ENCODE measurements at regions not wholly inside any gene's neighbourhood (a gene's known extent, or its start where the extent isn't known, plus 50 kb on each side); places are given as distances from the start of the nearest gene placed in this dataset.
A peak's percentile ranks its signal among the peaks of the same experiment; 100 is the strongest.

DNA sequence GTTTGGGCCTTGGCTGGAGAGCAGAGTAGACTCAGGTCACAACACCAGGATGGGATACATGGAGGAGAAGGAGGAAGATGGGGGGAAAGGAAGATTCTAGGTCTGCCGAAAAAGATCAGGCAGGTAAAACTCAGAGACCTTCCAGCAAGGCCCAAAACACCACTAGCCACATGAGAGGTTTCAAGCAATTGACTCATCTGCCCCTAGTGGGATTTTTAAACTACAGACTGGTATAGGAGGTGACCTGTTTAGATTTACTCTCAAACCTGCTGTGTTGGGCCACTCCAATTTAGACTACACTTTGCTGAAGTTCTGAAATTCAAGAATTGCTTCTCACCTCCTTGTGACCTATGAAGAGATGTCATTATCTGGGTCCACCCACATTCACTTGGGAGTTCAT lies 236.9 kb upstream of the SASH1 start:
- no peak for DNase-seq (ENCODE audit: low read depth)

DNA sequence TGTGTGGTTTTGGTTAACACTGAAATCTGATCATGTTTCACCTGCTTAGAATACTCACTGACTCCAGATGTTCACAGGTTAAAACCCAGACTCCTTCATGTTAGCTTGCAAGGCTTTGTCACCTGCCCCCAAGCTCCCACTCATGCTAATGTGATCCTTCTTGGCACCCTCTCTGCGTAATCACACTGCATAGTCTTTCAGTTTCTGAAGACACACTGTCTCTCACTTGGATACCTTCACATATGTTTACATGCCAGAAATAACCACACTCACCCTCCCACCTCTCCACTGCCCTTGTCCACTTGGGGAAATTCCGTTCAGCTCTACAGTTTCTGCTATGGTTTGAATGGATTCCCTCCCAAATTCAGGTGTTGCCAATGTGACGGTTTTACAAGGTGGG lies 234.7 kb upstream of the SASH1 start:
- DNase-seq (ENCODE audit: low read depth), result no peak

DNA sequence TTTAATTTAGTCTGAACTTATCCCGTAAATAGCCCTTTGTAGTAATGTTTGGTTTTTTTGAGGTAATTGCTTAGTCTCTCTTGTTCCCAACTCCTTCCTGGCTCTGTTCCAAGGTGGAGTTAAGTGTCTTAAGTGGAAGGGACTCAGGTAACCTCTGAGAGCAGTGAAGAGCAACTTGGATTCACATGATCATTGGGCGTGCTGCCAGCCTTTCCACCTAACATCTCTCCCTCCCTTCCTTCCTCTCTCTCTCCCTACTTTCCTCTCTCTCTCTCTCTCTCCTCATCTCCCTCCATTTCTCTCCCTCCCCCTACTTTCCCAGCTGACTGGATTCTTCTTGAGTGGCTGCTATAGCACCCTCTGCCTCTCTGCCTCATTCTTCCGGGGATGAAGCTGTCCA lies 232.9 kb upstream of the SASH1 start:
- no peak for DNase-seq (ENCODE audit: low read depth)

DNA sequence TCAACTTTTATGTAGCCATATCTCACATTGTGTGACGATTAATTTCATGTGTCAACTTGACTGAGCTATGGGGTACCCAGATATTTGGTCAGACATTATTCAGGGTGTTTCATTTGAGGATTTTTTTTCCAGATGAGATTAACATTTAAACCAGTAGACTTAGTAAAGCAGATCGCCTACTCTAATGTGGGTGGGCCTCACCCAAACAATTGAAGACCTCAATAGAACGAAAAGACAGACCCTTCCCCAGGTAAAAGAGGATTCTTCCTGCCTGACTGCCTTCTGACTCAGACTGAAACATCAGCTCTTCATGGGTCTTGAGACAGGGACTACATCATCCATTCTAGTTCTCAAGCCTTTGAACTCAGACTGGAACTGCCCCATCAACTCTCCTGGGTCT lies 231.7 kb upstream of the SASH1 start:
- no peak for DNase-seq (ENCODE audit: low read depth)

DNA sequence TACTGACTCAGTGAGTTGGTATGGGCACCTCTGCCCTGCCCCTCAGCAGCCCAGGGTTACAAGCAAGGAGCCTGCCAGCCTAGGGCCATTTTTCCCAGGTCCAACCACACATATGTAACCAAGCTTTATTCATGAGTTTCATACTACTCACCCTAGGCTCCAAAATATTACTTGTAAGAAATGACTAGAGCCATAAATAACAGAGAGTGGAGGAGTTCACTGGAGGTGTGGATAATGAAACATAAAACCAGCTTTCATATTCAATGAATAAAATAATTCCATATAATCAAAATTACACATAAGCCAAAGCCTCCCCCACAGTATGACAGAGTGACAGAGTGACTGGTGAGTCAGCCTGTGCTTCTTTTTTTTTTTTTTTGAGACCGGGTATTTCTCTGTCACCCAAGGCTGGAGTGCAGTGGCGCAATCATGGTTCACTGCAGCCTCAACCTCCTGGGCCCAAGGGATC lies 229.8 kb upstream of the SASH1 start:
- no peak for DNase-seq (ENCODE audit: low read depth)

DNA sequence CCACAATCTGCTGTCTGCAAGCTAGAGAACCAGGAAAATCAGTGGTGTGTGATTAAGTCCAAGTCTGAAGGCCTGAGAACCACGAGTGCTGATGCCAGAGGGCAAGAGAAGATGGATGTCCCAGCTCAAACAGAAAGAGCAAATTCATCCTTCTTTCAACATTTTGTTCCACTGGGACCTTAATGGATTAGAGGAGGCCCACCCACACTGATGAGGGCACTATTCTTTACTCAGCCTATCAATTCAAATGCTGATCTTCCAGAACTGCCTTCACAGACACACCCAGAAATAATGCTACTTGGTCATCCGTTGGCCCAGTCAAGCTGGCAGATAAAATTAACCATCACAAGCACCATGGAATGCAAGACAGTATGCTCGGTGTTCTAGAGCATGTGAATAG lies 226.6 kb upstream of the SASH1 start:
- DNase-seq (ENCODE audit: low read depth), result no peak

DNA sequence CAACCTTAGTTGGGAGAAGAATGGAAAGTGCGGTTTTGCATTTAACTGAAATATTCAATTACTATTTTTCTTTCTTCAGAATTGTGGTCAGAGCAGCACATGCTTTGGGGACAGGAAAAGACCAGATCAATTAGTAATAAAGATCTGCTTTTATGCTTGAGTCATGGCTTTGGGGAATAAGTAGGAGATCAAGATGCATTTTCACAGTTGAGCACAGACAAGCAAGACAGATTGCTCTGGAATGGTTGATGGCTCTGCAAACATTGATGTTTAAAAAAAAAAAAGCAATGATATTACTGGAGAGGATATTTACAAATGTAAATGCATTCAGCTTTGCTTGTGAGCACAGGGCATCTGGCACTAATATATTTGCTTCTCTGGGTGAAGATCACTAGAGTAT lies 224.4 kb upstream of the SASH1 start:
- no peak for DNase-seq (ENCODE audit: low read depth)

DNA sequence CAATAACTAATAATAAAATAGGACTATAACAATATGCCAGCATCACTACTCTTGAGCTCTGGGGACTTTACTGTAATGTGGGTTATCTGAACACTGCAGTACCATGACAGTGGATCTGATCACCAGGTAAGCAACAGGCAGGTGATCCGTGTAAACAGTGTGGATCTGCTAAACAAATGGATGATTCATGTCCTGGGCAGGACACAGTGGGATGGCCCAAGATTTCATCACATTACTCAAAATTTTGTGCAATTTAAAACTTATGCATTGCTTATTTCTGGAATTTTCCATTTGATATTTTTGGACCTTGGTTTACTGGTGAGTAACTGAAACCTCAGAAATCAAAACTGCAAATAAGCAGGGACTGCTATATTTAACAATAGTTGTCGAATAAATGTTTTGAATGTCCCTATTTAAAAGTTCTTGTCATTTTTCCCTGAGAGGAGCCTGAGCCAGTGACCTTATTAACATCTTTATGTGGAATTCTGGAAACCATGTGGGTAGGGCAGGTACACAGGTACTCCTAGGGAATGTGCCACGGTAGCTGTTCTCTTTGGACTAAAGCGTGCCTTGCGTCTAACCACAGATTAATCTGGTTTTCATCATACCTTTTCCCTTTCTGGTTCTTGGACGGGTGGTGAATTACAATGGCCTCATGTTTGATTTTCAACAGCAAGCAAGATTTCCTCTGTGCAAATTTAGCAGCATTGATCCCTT lies 214.5 kb upstream of the SASH1 start:
- DNase-seq (ENCODE audit: low read depth), result no peak

DNA sequence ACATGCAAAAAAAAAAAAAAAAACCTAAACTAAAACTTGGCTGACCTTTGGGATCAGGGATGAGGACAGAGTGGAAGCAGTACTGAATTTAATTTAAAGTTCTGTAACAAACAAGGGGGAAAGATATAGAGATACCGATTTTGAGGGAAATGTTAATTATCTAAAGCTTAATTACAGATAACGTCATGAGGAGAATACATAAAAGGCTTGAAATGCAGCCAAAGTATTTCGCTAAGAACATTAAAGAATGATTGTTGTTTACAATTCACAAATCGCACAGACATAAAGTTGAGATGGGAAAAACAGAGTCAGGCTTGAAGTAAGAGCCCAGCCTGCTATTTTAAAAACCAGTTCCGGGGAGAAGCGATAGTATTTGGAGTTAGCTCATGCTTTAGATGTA lies 208.0 kb upstream of the SASH1 start:
- no peak for DNase-seq (ENCODE audit: low read depth)

DNA sequence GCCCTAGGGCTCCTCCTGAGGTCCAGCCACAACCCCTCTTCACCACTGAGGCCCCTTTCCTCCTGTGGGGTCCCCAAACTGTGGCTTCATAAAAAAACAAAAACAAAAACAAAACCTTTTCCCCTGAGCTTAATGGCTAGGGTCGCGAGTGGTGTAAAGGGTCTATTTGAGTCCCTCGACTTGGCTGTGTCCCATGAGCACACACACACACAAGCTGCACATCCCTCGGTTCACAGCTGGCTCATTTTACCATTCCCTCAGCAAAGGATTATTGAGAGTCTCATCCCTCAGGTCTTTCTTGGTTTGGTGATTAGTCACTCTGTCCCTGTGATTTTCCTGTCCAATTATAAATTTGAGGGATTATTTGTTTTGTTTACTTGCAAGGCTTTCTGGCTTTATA lies 206.1 kb upstream of the SASH1 start:
- DNase-seq (ENCODE audit: low read depth), result no peak

DNA sequence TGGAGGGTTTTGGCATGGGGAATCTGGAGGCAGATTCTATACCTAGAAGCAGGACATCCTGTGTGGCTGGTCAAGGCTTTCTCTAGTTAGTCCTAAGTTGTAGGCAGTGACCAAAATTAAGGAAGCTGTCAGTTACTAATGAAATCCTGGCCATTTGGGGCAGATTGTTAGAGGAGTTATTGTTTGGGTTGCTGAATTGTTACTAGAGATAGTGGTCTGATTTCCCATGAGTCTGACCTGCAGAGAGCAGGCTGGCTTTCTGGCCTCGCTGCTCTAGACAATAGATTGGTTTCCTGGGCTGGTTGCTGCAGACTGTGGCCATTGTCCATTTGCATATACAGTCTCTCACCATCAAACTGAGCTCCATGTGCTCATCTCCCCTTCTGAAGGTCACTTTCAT lies 205.0 kb upstream of the SASH1 start:
- no peak for DNase-seq (ENCODE audit: low read depth)

DNA sequence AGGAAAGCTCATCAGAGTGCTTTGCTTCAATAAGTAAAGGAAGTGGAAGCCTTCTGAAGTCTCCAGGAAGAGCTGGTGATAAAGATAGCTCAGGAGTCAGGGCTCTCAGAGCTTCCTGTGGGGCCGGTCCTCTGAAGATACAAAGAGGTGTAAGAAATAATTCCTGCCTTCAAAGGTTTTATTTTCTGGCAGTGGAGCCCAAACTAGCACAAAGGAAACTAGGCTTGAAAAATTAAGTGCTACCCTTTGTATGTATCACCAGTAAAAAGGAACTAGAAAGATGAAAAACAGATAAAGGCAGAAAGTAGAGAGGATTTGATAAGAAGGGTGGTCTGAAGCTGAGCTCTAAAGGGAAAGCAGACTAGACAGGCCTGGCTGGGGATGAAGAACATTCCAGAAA lies 204.1 kb upstream of the SASH1 start:
- no peak for DNase-seq (ENCODE audit: low read depth)

DNA sequence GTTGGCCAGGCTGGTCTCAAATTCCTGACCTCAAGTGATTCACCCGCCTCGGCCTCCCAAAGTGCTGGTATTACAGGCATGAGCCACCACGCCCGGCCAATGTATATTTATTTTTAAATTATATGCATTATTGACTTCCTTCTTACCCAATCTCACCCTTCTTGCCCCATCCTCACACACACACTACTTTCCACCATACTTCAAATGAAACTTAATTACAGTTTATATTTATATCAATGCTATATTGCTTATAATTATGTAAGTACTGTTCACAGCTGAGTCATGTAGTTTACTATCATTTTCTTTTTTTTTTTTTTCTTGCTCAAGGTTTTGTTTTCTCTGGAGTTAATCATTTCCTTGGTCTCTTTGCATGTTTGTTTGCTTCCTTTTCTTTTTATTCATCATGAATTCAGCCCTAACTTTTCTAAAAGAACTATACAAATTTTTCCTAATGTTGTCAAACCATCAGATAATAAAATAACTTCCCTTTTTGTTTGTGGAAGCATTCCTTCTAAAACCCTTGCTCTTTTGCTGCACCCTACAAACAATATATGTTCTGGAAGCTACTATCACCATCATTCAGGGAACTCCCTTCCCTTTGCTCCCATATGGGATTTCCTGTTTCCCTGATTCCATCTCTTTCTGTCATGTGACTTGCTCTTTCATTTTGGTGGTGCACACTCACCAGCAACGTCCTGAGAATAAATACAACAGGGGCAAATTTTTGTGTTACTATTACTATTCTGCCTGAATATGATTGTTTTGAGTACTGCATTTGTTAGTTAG lies 201.7 kb upstream of the SASH1 start:
- DNase-seq (ENCODE audit: low read depth), result no peak

DNA sequence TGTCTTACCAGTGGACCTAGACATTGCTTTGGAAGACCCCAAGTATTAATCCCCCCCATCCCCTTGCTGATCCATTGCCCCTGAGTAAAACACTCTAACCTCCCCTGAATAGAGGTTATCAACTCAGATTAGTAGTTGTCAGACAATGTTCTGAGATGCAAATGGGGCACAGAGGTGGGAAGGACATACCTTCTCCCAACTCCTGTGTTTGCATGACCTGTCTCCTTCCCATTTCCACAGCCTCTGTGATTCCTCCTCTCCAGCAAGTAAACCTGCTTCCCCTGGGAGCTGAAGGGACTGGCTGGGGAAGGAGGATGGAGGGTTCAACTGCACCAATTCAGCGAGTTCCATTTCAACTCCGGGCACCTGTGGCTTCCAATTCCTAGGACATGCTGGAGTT lies 199.8 kb upstream of the SASH1 start:
- DNase-seq (ENCODE audit: low read depth), result no peak

DNA sequence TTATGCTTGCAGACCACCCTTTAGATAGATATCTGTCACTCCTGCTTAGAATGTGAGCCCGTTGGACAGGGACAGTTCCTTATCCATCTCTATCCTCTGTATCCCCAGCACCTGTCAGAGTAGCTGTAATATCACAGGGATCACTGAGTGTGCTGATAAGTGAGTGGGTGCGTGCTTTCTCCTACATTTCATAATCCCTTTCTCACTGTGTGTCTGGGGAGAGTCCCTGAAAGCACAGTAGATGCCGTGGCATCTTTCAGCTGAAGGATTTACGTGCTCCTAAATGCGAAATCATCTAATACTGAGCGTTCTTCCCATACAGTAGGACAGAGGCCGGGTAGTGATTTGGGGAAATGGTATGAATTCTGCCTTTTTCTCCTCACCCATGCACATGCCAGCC lies 198.9 kb upstream of the SASH1 start:
- no peak for DNase-seq (ENCODE audit: low read depth)

DNA sequence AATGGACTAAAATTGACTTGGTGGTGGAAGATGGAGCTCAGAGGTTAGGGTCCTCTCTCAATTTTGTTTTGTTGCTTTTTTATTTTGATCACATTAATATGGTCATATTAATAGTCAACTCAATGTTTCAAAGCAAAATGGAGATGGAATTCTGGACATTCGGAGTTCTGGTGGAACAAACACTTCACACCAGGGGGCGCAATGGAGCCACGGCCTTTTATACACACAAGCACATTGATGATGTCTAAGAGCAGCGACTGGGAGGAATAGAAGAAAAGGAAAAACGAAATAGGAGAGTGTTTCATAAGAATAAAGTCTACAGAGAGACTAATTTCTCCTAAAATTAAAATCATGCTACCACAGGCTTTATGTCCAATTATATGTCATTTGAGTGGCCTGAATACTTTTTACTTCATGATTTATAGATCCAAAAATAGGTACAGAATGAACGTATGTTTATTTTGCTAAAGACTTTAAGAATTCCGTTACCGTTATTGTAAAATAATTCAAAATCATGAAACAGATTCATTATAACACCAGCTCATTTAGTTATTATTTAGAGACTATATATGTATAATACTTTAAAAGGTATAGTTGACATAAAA lies 197.6 kb upstream of the SASH1 start:
- DNase-seq (ENCODE audit: low read depth), result no peak

DNA sequence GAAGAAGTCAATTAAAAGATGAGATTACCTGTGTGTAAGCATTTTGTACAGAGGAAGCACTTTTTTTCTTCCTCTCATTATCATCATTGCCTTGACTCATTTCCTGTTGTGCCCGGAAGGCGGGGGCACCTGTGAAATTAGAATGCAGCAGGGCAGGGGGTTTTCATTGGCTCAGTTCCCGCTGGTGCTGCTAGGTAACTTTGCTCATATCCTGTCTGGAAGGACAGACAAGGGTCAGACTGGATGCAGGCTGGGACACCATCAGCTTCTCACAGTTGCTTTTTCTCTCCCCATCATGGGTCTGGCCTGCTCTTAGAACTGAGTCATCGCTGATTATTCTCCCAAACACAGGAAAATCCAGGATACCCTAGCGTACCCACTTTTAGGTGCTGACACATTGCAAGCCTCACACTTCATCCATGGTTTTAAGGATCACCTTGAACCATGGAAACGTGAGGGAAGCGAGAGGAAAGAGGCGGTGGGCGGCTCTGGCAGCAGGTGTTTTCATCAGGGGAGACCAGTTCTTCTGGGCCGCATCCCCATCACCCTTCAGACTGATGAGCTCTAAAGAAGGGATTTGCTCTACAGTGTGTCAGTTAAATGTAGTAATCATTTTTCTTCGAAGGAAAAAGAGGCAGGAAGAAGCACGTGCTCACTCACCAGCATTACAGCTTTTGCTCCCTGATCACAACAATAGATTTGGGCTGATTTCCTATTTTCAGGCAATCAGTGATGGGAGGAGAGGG lies 195.7 kb upstream of the SASH1 start:
- peak; percentile 46 for DNase-seq (ENCODE audit: low read depth)

DNA sequence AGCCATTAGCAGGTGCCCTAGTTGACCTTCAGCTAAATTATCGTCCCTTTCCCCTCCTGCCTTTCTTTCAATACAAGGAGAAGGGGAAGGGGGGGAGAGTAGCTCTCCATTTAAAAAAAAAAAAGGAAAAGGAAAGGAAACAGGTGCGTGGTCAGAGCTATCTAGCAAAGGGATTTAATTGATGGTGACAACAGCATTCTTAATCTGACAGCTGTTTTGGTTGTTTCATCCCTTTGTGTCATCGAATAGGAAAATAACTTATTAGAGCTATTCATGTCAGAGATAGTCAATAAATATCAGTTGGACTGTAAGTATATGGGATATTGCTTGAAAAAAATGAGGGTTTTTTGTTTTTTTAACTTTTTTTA lies 195.2 kb upstream of the SASH1 start:
- DNase-seq (ENCODE audit: low read depth), result no peak

DNA sequence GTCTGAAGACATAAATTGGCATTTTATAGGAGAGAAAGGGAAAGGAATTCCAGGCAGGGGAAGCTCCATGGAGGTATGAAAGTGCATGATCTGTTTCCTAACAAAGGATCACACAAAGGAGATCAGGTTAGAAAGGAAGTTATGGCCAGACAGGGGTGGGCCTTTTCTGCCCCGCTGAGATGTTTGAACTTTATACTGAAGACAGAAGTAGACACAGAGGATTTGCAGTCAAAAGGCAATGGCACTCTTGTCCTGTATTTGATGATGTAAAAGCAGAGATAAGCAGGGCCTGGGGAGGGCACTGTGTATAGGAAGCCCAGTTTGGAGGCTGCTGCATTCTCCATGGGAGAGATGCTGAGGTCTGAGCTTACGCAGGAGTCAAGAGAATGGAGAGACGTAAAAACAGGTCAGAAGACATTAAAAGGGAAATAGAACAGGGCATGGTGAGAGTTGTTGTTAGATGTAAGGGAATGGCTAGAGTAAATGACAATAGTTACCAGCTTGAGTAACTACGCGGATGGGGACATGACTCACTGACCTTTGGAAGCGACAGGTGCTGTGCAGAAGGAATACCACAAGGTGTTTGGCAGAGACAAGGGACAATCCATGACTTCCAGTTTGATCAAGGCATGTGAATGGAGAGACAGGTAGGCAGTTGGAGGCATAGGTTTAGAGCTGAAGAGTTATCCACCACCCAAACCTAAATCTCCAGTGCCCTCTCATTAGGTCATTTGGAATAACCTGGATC lies 190.6 kb upstream of the SASH1 start:
- no peak for DNase-seq (ENCODE audit: low read depth)

DNA sequence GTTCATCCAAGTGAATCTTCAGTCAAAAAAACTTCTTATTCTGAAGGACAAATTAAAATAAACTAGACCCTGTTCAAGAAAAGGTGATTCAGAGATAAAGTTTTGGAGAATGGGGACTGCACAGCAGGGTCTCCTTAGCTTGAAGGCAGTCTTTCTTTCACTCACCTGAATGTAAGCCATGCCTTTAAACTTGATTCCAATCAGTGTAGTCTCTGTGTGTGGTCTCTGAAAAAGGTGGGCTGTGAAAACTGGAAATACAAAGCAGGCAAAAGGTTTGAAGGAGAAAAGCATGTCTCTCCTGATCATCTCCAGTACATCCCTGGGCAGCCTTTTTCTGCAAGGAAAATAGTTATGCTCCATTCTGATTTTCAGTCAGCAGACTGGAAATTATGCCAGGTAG lies 188.0 kb upstream of the SASH1 start:
- no peak for DNase-seq (ENCODE audit: low read depth)

DNA sequence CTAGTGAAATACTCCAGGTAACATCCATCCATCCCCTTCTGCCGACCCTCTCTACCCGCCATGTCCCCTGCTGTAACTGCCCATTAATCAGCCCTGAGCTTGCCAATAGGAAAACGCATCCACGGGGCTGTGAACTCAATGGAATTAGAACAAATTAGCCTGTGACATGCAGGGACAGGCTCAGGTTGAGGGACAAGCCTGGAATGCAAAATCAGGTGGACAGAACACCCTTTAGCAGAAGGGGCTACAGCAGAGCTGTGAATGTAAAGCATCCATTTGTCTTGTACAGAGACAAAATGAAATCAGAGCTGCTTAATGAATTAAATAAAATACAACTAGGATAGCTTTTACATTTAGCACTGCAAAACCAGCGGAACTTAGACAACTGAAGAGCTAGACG lies 187.3 kb upstream of the SASH1 start:
- DNase-seq (ENCODE audit: low read depth), result no peak

DNA sequence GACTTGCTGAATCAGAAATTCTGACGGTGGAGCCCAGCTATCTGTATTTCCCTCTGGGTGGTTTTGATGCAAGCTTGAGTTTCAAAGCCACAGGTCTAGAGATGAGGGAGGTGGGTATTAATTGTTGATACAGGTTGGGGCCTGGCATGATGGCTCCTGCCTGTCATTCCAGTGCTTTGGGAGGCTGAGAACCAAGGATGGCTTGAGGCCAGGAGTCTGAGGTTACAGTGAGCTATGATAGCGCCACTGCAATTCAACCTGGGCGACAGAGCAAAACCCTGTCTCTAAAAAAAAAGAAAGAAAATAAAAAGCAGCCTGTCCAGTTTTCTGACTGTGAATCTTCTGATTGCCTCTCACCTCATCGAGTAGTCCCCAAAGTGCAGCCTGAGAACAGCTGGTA lies 184.8 kb upstream of the SASH1 start:
- no peak for DNase-seq (ENCODE audit: low read depth)

All from T-helper 22 cell (primary cell).